Panc1 (cell line): ENCODE measurements at regions not wholly inside any gene's neighbourhood (a gene's known extent, or its start where the extent isn't known, plus 50 kb on each side); places are given as distances from the start of the nearest gene placed in this dataset.

Source experiments
- ATAC-seq: fragments of 200-7000 bp; cut with Tn5 transposase; 2 replicates; pipeline ENCODE4 v1.9.1; 2020; ENCODE audit warnings: mild to moderate bottlenecking, moderate library complexity
- BruUV-seq: library from RNA; stranded (reverse); fragments of 400-500 nt; replicated peaks from 2 replicates; lab custom pipeline; 2021; lab: Mats Ljungman, UMichigan
- CTCF ChIA-PET: fragments of 300-600 bp; sonication (Branson Sonifier 250); formaldehyde crosslinking; loops from one replicate; lab custom pipeline; 2022; ENCODE audit warnings: antibody characterized with exemption; lab: Charles Lee
- POLR2A ChIA-PET: fragments of 300-600 bp; sonication (Branson Sonifier 250); formaldehyde crosslinking; loops from one replicate; lab custom pipeline; 2022; ENCODE audit warnings: antibody characterized with exemption; lab: Charles Lee
- DNase-seq: peaks from one replicate; pipeline ENCODE4 v3.0.0-alpha.2; 2010; ENCODE audit warnings: low read depth, low spot score
- H3K27ac ChIP-seq: 2 replicates; pipeline ENCODE4 v1.5.1; 2011; ENCODE audit warnings: mild to moderate bottlenecking, low read length, inconsistent platforms
- H3K27me3 ChIP-seq: fragments of 200-500 bp; sonication (Bioruptor generic); 2 replicates; pipeline ENCODE4 v1.6.0; 2014; ENCODE audit warnings: low read length, inconsistent platforms; ENCODE audit not compliant: control insufficient read depth, insufficient read depth
- H3K36me3 ChIP-seq: fragments of 200-500 bp; sonication (Bioruptor generic); 2 replicates; pipeline ENCODE4 v1.5.1; 2014; ENCODE audit warnings: inconsistent platforms, mild to moderate bottlenecking, low read length, moderate library complexity; ENCODE audit not compliant: control insufficient read depth, insufficient read depth
- H3K4me1 ChIP-seq: 2 replicates; pipeline ENCODE4 v1.5.1; 2011; ENCODE audit warnings: inconsistent platforms, mild to moderate bottlenecking, low read length, moderate library complexity; ENCODE audit not compliant: control insufficient read depth, insufficient read depth
- H3K4me3 ChIP-seq, 2 experiments: 2 replicates each; pipeline ENCODE4 v1.5.1; 2011 to 2012; ENCODE audit warnings: low read depth in 2 of 2, low read length in 2 of 2, mild to moderate bottlenecking in 2 of 2, inconsistent platforms in 1 of 2, moderate library complexity in 1 of 2
- H3K9me3 ChIP-seq: fragments of 200-500 bp; sonication (Bioruptor generic); 2 replicates; pipeline ENCODE4 v1.5.1; 2014; ENCODE audit warnings: low read depth, mild to moderate bottlenecking, inconsistent platforms, low read length, moderate library complexity; ENCODE audit not compliant: control insufficient read depth, insufficient read depth
- POLR2AphosphoS5 ChIP-seq: IDR thresholded peaks from 2 replicates; pipeline ENCODE4 v1.6.1; 2012; ENCODE audit warnings: mild to moderate bottlenecking, low read depth, low read length, moderate library complexity
- SIN3A ChIP-seq: IDR thresholded peaks from 2 replicates; pipeline ENCODE4 v1.6.1; 2012; ENCODE audit warnings: low read depth, mild to moderate bottlenecking, low read length, moderate library complexity, borderline replicate concordance; ENCODE audit not compliant: insufficient read depth
- TCF7L2 ChIP-seq: IDR thresholded peaks from 2 replicates; pipeline ENCODE4 v1.6.1; 2011; ENCODE audit warnings: mild to moderate bottlenecking, low read depth, low read length, inconsistent platforms
- in situ Hi-C: cut with HindIII; loops from 2 replicates; pipeline ENCODE4 v1.10.0; 2016; ENCODE audit warnings: low sequenced_read_pairs, low pct_unique_long_range_greater_than_20kb
- intact Hi-C: fragments of 100-400 bp; cut with micrococcal nuclease; formaldehyde crosslinking; loops from one replicate; pipeline ENCODE4 v1.10.0; 2022; ENCODE audit not compliant: unreplicated experiment
- TF ChIP-seq, protein P1 (sequence below), 2 experiments: IDR thresholded peaks; 2 replicates each; pipeline ENCODE4 v1.6.1; 2011 to 2012; ENCODE audit warnings: low read depth in 2 of 2, control low read depth in 1 of 2, low read length in 1 of 2, mild to moderate bottlenecking in 1 of 2, moderate library complexity in 1 of 2; ENCODE audit not compliant: insufficient read depth in 1 of 2
- TF ChIP-seq, protein P2 (sequence below): fragments of 450-650 bp; IDR thresholded peaks from 2 replicates; pipeline ENCODE4 v1.5.1; 2017; ENCODE audit warnings: mild to moderate bottlenecking

DNA sequence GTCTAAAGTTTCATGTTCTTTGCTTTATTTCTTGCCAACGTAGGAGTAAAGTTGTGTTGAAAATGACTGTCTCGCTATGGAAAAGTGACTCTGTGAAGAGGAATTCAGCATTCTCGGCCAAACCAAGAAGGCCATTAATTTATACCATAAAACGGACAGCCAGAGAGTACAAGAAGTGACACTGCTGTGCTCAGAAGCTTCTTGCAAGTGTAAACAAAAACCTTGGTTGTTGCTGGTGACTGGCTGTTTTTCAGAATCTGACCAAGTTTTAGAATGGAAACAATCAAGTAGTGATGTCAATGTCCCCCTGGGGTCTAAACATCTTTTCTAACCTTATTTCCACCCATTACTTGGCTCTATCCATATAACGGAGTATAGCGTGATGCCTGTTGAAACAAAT, 201.9 kb downstream of the INHBA start:
- intact Hi-C loops (no loop called here), in situ Hi-C loops (no loop called here)
- H3K4me1 ChIP-seq = no peaks in the 10 kb centered on the region
- H3K36me3 ChIP-seq = no peaks in the 10 kb centered on the region
- ChIA-PET POLR2A (no interaction called here), CTCF (no interaction called here)
- no peaks in the 10 kb centered on the region for H3K9me3 ChIP-seq
- no peak overlapping the region for H3K27ac ChIP-seq
- H3K27me3 ChIP-seq = no peaks in the 10 kb centered on the region
- no peak for DNase-seq
- BruUV-seq = no TSS peak
- ATAC-seq = no peak
- TF ChIP-seq, protein P1, sequence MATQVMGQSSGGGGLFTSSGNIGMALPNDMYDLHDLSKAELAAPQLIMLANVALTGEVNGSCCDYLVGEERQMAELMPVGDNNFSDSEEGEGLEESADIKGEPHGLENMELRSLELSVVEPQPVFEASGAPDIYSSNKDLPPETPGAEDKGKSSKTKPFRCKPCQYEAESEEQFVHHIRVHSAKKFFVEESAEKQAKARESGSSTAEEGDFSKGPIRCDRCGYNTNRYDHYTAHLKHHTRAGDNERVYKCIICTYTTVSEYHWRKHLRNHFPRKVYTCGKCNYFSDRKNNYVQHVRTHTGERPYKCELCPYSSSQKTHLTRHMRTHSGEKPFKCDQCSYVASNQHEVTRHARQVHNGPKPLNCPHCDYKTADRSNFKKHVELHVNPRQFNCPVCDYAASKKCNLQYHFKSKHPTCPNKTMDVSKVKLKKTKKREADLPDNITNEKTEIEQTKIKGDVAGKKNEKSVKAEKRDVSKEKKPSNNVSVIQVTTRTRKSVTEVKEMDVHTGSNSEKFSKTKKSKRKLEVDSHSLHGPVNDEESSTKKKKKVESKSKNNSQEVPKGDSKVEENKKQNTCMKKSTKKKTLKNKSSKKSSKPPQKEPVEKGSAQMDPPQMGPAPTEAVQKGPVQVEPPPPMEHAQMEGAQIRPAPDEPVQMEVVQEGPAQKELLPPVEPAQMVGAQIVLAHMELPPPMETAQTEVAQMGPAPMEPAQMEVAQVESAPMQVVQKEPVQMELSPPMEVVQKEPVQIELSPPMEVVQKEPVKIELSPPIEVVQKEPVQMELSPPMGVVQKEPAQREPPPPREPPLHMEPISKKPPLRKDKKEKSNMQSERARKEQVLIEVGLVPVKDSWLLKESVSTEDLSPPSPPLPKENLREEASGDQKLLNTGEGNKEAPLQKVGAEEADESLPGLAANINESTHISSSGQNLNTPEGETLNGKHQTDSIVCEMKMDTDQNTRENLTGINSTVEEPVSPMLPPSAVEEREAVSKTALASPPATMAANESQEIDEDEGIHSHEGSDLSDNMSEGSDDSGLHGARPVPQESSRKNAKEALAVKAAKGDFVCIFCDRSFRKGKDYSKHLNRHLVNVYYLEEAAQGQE (IDR thresholded peaks at IDR 0.05; ENCODE audit: insufficient read depth in 1 of 2, low read depth in 2 of 2, low read length in 1 of 2) = no peak
- no peak for TF ChIP-seq POLR2AphosphoS5
- no peak for TF ChIP-seq TCF7L2
- TF ChIP-seq, protein P2, sequence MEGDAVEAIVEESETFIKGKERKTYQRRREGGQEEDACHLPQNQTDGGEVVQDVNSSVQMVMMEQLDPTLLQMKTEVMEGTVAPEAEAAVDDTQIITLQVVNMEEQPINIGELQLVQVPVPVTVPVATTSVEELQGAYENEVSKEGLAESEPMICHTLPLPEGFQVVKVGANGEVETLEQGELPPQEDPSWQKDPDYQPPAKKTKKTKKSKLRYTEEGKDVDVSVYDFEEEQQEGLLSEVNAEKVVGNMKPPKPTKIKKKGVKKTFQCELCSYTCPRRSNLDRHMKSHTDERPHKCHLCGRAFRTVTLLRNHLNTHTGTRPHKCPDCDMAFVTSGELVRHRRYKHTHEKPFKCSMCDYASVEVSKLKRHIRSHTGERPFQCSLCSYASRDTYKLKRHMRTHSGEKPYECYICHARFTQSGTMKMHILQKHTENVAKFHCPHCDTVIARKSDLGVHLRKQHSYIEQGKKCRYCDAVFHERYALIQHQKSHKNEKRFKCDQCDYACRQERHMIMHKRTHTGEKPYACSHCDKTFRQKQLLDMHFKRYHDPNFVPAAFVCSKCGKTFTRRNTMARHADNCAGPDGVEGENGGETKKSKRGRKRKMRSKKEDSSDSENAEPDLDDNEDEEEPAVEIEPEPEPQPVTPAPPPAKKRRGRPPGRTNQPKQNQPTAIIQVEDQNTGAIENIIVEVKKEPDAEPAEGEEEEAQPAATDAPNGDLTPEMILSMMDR = no peak
- TF ChIP-seq SIN3A = no peak
- no peak overlapping the region for H3K4me3 ChIP-seq

DNA sequence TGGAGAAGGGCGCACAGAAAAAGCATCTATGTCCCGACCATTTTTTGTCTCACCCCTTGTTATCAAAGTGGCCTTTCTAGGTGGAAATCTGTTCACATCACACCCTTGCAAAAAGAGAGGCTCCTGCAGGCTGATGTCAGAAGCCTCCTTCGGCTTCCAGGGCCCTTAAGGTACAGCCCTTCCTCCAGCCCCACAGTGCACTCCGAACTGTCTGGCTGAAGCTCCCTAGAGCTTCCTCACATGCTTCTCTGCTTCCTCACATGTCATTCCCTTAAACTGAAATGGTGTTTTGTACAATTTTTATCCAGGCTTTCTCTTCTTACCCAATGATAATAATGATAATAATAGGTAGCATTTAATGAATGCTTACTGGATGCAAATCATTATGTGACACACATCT, 210.3 kb downstream of the INHBA start:
- in situ Hi-C loops (no loop called here), intact Hi-C loops (no loop called here)
- no peak overlapping the region for H3K27ac ChIP-seq
- H3K27me3 ChIP-seq = no peaks in the 10 kb centered on the region
- no peaks in the 10 kb centered on the region for H3K9me3 ChIP-seq
- ChIA-PET CTCF (no interaction called here), POLR2A (no interaction called here)
- no peak for ATAC-seq
- TF ChIP-seq, protein P2 = no peak
- TF ChIP-seq SIN3A = no peak
- TF ChIP-seq, protein P1 (IDR thresholded peaks at IDR 0.05; ENCODE audit: insufficient read depth in 1 of 2, low read depth in 2 of 2, low read length in 1 of 2) = no peak
- TF ChIP-seq POLR2AphosphoS5 = no peak
- TF ChIP-seq TCF7L2 = no peak
- BruUV-seq = no TSS peak
- DNase-seq = no peak
- no peaks in the 10 kb centered on the region for H3K36me3 ChIP-seq
- no peaks in the 10 kb centered on the region for H3K4me1 ChIP-seq
- no peak overlapping the region for H3K4me3 ChIP-seq
